ENCODE measurements at regions not wholly inside any gene's neighbourhood (a gene's known extent, or its start where the extent isn't known, plus 50 kb on each side); places are given as distances from the start of the nearest gene placed in this dataset.

DNA sequence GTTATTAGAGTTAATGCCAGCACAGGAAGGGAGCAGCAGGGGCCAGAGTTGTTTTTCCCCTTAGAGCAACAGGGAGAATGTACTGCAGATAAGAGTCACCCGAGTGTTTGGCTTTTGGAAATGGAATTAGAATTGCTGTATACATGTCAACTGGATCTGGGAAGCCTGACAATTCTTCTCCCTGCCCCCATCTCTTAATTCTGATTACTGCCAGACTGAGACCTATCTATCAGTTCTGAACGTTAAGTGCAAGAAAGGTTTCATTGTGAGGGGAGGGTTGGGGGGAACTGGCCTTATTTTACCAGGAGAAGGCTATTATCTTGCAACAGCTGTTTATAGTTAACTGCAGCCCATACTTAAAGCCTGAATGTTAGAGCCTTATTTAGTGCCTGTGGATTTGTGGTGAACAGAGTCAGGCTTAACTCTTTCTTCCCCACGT lies 424.5 kb upstream of the CDH11 start:
- Histone ChIP-seq H3K36me3 (ENCODE audit: control insufficient read depth in 1 of 2, insufficient read depth in 2 of 2, low read length in 1 of 2) (no peaks in the 10 kb centered on the region), H3K27me3 (ENCODE audit: control insufficient read depth in 1 of 2, insufficient read depth in 2 of 2, low read length in 1 of 2) (no peaks in the 10 kb centered on the region), H3K4me3 (ENCODE audit: low read length in 2 of 2) (no peak overlapping the region), H3K4me1 (ENCODE audit: control insufficient read depth in 1 of 2, insufficient read depth in 2 of 2, low read length in 2 of 2) (no peaks in the 10 kb centered on the region), H3K27ac (ENCODE audit: low read depth in 1 of 2, low read length in 2 of 2) (no peak overlapping the region), H3K9me3 (ENCODE audit: control insufficient read depth, low read length) (no peaks in the 10 kb centered on the region)
- WGBS, 2 donors = 10% methylated on average over 3 of the region's 3 CpGs
- DNase-seq (no peak), ATAC-seq (ENCODE audit: low FRiP score) (no peak)
- intact Hi-C loops (cut with DNase I) = no loop called here

DNA sequence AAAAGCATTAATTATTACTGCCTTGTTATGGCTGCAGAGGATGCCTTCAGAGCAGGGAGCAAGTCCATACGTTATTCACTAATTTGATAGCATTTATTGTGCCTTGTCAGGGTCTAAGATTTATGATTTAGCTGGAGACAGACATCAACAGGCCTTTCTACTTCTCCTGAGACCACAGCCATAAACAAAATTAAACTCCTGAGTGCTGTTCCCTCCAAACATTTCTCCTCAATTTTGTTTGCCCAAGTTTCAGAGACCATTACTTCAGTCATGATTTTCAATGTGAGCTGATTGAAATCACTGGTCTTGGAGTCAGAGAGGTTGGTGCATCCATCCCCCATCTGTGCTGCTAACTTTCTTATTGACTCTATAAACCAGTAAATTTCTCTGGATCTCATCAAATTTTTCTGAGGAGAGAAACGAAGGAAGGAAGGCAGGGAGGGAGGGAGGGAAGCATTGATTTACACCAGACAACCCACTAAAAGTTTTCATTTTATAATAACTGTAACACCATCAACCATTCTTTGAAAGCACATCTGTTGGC lies 423.6 kb upstream of the CDH11 start:
- Histone ChIP-seq H3K27me3 (ENCODE audit: control insufficient read depth in 1 of 2, insufficient read depth in 2 of 2, low read length in 1 of 2) (no peaks in the 10 kb centered on the region), H3K36me3 (ENCODE audit: control insufficient read depth in 1 of 2, insufficient read depth in 2 of 2, low read length in 1 of 2) (no peaks in the 10 kb centered on the region), H3K4me3 (ENCODE audit: low read length in 2 of 2) (no peak overlapping the region), H3K4me1 (ENCODE audit: control insufficient read depth in 1 of 2, insufficient read depth in 2 of 2, low read length in 2 of 2) (no peaks in the 10 kb centered on the region), H3K9me3 (ENCODE audit: control insufficient read depth, low read length) (no peaks in the 10 kb centered on the region), H3K27ac (ENCODE audit: low read depth in 1 of 2, low read length in 2 of 2) (no peak overlapping the region)
- DNase-seq (no peak), ATAC-seq (ENCODE audit: low FRiP score) (no peak)
- intact Hi-C loops (cut with DNase I) = no loop called here
- 77 to 90% methylated on average over 2 of the region's 2 CpGs for WGBS, 2 donors

DNA sequence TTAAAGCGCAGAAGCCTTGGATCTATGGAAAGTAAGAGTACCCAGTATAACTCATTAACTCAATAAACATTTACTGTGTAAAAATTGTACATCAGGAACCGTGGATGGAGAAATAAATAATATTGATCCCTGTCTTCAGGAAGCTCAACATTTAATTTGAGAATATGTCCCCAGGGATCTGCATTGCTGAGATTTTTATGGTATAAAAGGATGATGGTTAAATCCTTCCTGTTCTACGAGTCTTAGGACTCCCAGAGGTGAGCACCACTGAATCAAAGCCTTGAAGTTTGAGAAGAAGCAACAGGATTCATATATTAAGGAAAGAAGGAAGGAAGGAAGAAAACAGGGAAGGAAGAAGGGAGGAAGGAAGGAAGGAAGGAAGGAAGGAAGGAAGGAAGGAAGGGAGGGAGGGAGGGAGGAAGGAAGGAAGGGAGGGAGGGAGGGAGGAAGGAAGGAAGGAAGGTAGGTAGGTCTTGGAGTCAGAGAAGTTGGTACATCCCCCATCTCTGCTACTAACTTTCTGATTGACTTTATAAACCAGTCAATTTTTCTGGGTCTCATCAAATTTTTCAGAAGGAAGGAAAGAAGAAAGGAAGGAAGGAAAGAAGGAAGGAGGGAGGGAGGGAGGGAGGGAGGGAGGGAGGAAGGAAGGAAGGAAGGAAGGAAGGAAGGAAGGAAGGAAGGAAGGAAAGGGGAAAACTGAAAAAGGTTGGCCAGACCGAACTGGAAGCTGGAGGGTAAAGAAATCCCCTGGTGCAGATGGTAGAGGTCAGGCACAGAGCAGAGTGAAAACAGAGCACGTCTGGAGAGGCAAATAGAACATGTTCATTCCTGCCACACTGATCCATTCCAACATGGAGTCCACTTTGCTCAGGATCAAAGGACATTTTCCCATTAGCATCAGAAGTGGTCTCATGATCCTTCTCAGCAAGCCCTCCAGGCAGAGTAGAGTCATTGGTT lies 422.2 kb upstream of the CDH11 start:
- H3K4me3 ChIP-seq (ENCODE audit: low read length in 2 of 2) = no peak overlapping the region
- intact Hi-C loops (cut with DNase I) = no loop called here
- no peaks in the 10 kb centered on the region for H3K9me3 ChIP-seq (ENCODE audit: control insufficient read depth, low read length)
- WGBS, 2 donors = 95 to 96% methylated on average over 5 of the region's 5 CpGs
- DNase-seq = no peak
- no peaks in the 10 kb centered on the region for H3K36me3 ChIP-seq (ENCODE audit: control insufficient read depth in 1 of 2, insufficient read depth in 2 of 2, low read length in 1 of 2)
- ATAC-seq (ENCODE audit: low FRiP score) = no peak
- no peak overlapping the region for H3K27ac ChIP-seq (ENCODE audit: low read depth in 1 of 2, low read length in 2 of 2)
- H3K4me1 ChIP-seq (ENCODE audit: control insufficient read depth in 1 of 2, insufficient read depth in 2 of 2, low read length in 2 of 2) = no peaks in the 10 kb centered on the region
- H3K27me3 ChIP-seq (ENCODE audit: control insufficient read depth in 1 of 2, insufficient read depth in 2 of 2, low read length in 1 of 2) = no peaks in the 10 kb centered on the region

DNA sequence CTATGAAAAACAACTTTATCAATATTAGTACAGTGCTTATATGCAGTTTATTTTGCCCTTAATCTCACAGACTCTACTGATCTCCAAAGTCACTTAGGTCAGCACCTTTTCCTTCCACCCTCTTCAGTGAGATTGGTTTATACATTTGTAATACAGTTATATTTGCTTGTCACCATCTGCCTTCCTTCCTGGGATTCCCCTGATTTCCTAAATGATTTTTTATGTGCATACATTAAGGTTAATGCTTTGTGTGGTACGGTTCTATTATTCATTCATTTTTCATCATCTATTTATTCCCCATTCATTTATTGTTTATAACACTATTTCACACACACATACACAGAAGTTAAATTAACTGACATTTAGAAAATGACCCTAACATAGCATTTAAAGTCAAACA lies 419.8 kb upstream of the CDH11 start:
- no peak for ATAC-seq (ENCODE audit: low FRiP score)
- 94 to 99% methylated on average over 1 of the region's 1 CpG for WGBS, 2 donors

DNA sequence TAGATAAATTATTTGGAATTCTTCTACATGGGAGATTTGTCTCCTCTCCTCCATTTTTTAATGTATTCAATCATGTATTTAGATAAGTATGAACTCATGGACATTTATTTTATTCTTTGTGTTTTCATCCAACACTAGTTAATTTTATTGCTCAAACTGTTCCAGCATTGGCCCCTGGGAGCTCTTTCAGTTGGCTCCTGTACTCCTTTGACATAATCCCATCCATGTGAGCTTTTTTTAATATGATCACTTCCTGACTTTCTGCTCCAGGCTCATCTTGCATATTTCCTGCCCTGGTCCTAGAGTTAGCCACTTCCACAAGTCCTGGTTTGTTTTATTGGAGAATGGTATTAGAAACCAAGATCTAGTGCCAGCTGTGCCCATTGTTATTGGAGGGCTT lies 419.0 kb upstream of the CDH11 start:
- Histone ChIP-seq H3K9me3 (ENCODE audit: control insufficient read depth, low read length) (no peaks in the 10 kb centered on the region), H3K4me3 (ENCODE audit: low read length in 2 of 2) (no peak overlapping the region), H3K27ac (ENCODE audit: low read depth in 1 of 2, low read length in 2 of 2) (no peak overlapping the region), H3K27me3 (ENCODE audit: control insufficient read depth in 1 of 2, insufficient read depth in 2 of 2, low read length in 1 of 2) (no peaks in the 10 kb centered on the region), H3K4me1 (ENCODE audit: control insufficient read depth in 1 of 2, insufficient read depth in 2 of 2, low read length in 2 of 2) (no peaks in the 10 kb centered on the region), H3K36me3 (ENCODE audit: control insufficient read depth in 1 of 2, insufficient read depth in 2 of 2, low read length in 1 of 2) (no peaks in the 10 kb centered on the region)
- ATAC-seq (ENCODE audit: low FRiP score) (no peak), DNase-seq (no peak)
- intact Hi-C loops (cut with DNase I) = no loop called here

More for the DNA sequence above, 419.8 kb upstream of the CDH11 start:
- H3K4me3 ChIP-seq (ENCODE audit: low read length in 2 of 2) = no peak overlapping the region
- no peak for DNase-seq
- H3K27me3 ChIP-seq (ENCODE audit: control insufficient read depth in 1 of 2, insufficient read depth in 2 of 2, low read length in 1 of 2) = no peaks in the 10 kb centered on the region
- no peaks in the 10 kb centered on the region for H3K9me3 ChIP-seq (ENCODE audit: control insufficient read depth, low read length)
- no peaks in the 10 kb centered on the region for H3K36me3 ChIP-seq (ENCODE audit: control insufficient read depth in 1 of 2, insufficient read depth in 2 of 2, low read length in 1 of 2)
- no peaks in the 10 kb centered on the region for H3K4me1 ChIP-seq (ENCODE audit: control insufficient read depth in 1 of 2, insufficient read depth in 2 of 2, low read length in 2 of 2)
- intact Hi-C loops (cut with DNase I) = no loop called here
- H3K27ac ChIP-seq (ENCODE audit: low read depth in 1 of 2, low read length in 2 of 2) = no peak overlapping the region

DNA sequence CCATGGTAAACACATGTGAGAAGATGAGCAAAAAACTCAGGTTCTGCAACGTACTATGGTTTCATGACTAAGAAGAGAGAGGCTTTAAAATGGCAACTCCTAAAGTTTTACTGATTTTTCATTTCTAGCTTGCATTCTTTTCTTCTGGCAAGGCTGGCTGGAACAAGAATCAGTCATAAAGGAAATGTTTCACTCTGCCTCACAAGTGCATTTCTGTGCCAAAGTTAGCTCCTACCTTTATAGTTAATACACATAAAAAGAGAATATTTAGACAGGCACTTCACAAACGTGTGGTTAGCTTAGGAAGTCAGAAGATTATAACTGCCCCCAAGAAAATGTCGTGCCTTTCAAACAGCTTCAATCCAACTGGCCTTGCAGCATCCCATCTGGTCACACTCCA lies 417.1 kb upstream of the CDH11 start:
- intact Hi-C loops (cut with DNase I) = no loop called here
- H3K27ac ChIP-seq (ENCODE audit: low read depth in 1 of 2, low read length in 2 of 2) = no peak overlapping the region
- no peak for ATAC-seq (ENCODE audit: low FRiP score)

DNA sequence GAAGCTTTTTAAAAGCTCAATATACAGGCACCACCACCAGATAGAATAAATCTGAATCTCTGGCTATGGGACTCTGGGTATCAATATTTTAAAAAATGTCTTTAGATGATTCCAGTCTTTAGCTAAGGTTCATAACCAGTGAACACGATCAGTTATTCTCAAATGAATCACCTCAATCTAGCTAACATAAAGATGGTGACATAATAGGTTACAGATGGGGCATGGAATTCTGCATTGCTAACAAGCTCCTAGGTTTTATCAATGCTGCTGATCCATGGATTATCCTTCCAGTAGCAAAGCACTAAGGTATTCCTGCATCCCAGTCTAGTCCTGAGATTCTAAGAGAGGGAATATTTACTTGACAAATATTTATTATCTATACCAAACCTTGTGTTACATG lies 415.5 kb upstream of the CDH11 start:
- Histone ChIP-seq H3K4me3 (ENCODE audit: low read length in 2 of 2) (no peak overlapping the region), H3K4me1 (ENCODE audit: control insufficient read depth in 1 of 2, insufficient read depth in 2 of 2, low read length in 2 of 2) (no peaks in the 10 kb centered on the region), H3K9me3 (ENCODE audit: control insufficient read depth, low read length) (no peaks in the 10 kb centered on the region), H3K36me3 (ENCODE audit: control insufficient read depth in 1 of 2, insufficient read depth in 2 of 2, low read length in 1 of 2) (no peaks in the 10 kb centered on the region), H3K27me3 (ENCODE audit: control insufficient read depth in 1 of 2, insufficient read depth in 2 of 2, low read length in 1 of 2) (no peaks in the 10 kb centered on the region), H3K27ac (ENCODE audit: low read depth in 1 of 2, low read length in 2 of 2) (no peak overlapping the region)
- ATAC-seq (ENCODE audit: low FRiP score) (no peak), DNase-seq (no peak)
- intact Hi-C loops (cut with DNase I) = no loop called here
- WGBS, 2 donors = 82 to 92% methylated on average over 1 of the region's 1 CpG

More for the DNA sequence above, 417.1 kb upstream of the CDH11 start:
- DNase-seq = no peak
- H3K9me3 ChIP-seq (ENCODE audit: control insufficient read depth, low read length) = no peaks in the 10 kb centered on the region
- 0 to 5% methylated on average over 3 of the region's 3 CpGs for WGBS, 2 donors
- H3K4me1 ChIP-seq (ENCODE audit: control insufficient read depth in 1 of 2, insufficient read depth in 2 of 2, low read length in 2 of 2) = no peaks in the 10 kb centered on the region
- no peaks in the 10 kb centered on the region for H3K27me3 ChIP-seq (ENCODE audit: control insufficient read depth in 1 of 2, insufficient read depth in 2 of 2, low read length in 1 of 2)
- H3K36me3 ChIP-seq (ENCODE audit: control insufficient read depth in 1 of 2, insufficient read depth in 2 of 2, low read length in 1 of 2) = no peaks in the 10 kb centered on the region
- H3K4me3 ChIP-seq (ENCODE audit: low read length in 2 of 2) = no peak overlapping the region

DNA sequence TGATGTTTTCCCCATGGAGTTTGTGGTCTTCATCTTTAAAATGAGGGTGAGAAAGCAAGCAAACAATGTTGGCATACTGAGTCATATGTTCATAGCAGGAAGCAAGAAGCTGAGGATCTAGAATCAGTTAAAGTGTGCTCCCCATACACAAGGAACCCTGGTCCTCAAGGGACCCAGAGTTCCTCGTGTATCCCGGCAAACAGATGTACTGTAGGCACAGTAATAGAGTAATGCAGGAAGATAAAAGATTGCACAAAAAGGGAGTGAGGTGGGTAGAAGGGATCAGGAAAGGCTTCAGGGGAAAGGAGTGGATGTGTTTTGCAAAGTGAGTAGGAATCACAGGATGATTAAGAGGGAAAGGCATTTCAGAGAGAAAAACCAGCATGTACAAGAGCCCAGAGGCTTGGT lies 412.3 kb upstream of the CDH11 start:
- intact Hi-C loops (cut with DNase I) = no loop called here
- DNase-seq = no peak
- Histone ChIP-seq H3K36me3 (ENCODE audit: control insufficient read depth in 1 of 2, insufficient read depth in 2 of 2, low read length in 1 of 2) (no peaks in the 10 kb centered on the region), H3K27ac (ENCODE audit: low read depth in 1 of 2, low read length in 2 of 2) (no peak overlapping the region), H3K4me1 (ENCODE audit: control insufficient read depth in 1 of 2, insufficient read depth in 2 of 2, low read length in 2 of 2) (no peaks in the 10 kb centered on the region), H3K9me3 (ENCODE audit: control insufficient read depth, low read length) (no peaks in the 10 kb centered on the region), H3K27me3 (ENCODE audit: control insufficient read depth in 1 of 2, insufficient read depth in 2 of 2, low read length in 1 of 2) (no peaks in the 10 kb centered on the region), H3K4me3 (ENCODE audit: low read length in 2 of 2) (no peak overlapping the region)
- 76 to 77% methylated on average over 2 of the region's 2 CpGs for WGBS, 2 donors
- no peak for ATAC-seq (ENCODE audit: low FRiP score)

DNA sequence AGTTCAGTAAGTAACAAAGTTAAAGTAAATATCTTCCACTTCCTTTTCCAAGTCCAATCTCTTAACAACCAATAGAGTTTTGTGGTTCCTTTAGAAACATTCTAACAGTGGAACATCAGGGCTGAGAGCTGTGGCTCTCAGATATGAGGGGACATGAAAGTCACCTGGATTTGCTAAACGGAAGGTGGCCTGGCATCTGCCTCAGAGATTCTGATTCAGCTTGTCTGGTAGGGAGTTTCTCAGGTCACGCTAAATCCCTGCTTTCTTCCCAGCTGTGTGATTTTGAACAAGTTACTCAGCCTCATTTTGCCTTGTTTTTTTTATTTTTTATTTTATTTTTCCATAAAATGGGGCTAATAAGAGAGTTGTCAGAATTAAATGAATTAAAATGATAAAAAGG lies 411.0 kb upstream of the CDH11 start:
- no peak for DNase-seq

More for the DNA sequence above, 411.0 kb upstream of the CDH11 start:
- Histone ChIP-seq H3K4me3 (ENCODE audit: low read length in 2 of 2) (no peak overlapping the region), H3K36me3 (ENCODE audit: control insufficient read depth in 1 of 2, insufficient read depth in 2 of 2, low read length in 1 of 2) (no peaks in the 10 kb centered on the region), H3K27me3 (ENCODE audit: control insufficient read depth in 1 of 2, insufficient read depth in 2 of 2, low read length in 1 of 2) (no peaks in the 10 kb centered on the region), H3K9me3 (ENCODE audit: control insufficient read depth, low read length) (no peaks in the 10 kb centered on the region), H3K4me1 (ENCODE audit: control insufficient read depth in 1 of 2, insufficient read depth in 2 of 2, low read length in 2 of 2) (no peaks in the 10 kb centered on the region), H3K27ac (ENCODE audit: low read depth in 1 of 2, low read length in 2 of 2) (no peak overlapping the region)
- WGBS, 2 donors = 91 to 96% methylated on average over 2 of the region's 2 CpGs
- intact Hi-C loops (cut with DNase I) = no loop called here
- no peak for ATAC-seq (ENCODE audit: low FRiP score)
